GM18951 (cell line): ENCODE measurements at regions not wholly inside any gene's neighbourhood (a gene's known extent, or its start where the extent isn't known, plus 50 kb on each side); places are given as distances from the start of the nearest gene placed in this dataset.

ENCODE experiments used
- POLR2A ChIP-seq: IDR thresholded peaks from 4 replicates; pipeline ENCODE4 v1.6.1; 2011; ENCODE audit warnings: mild to moderate bottlenecking; ENCODE audit not compliant: insufficient read length, insufficient read depth; ENCODE audit errors: extremely low read depth
- in situ Hi-C: fragments of 300-500 bp; cut with MboI; formaldehyde crosslinking; loops from one replicate; pipeline ENCODE4 v1.12.0; 2022; ENCODE audit warnings: low sequenced_read_pairs, mixed read lengths, inconsistent platforms; ENCODE audit not compliant: unreplicated experiment

- TF ChIP-seq POLR2A = no peak
- in situ Hi-C loops = no loop called here
Measured at GRCh38 chr12:13602172-13602571, 379.2 kb downstream of the GRIN2B start.

- no peak for TF ChIP-seq POLR2A
- in situ Hi-C loops = no loop called here
Measured at GRCh38 chr12:13599176-13599575, 382.2 kb downstream of the GRIN2B start.

- no peak for TF ChIP-seq POLR2A
- in situ Hi-C loops = no loop called here
Measured at GRCh38 chr12:13597837-13598236, 383.6 kb downstream of the GRIN2B start.

GRCh38 chr12:13597166-13597565 lies 384.2 kb downstream of the GRIN2B start:
- in situ Hi-C loops = no loop called here
- TF ChIP-seq POLR2A = no peak

GRCh38 chr12:13596714-13597113 lies 384.7 kb downstream of the GRIN2B start:
- no peak for TF ChIP-seq POLR2A
- in situ Hi-C loops = no loop called here

GRCh38 chr12:13595536-13596443 lies 385.6 kb downstream of the GRIN2B start:
- in situ Hi-C loops = no loop called here

GRCh38 chr12:13594731-13595514 lies 386.5 kb downstream of the GRIN2B start:
- in situ Hi-C loops = no loop called here
- no peak for TF ChIP-seq POLR2A

More at GRCh38 chr12:13595536-13596443, 385.6 kb downstream of the GRIN2B start:
- no peak for TF ChIP-seq POLR2A

GRCh38 chr12:13592063-13592942 lies 389.1 kb downstream of the GRIN2B start:
- in situ Hi-C loops = no loop called here
- no peak for TF ChIP-seq POLR2A

GRCh38 chr12:13591488-13591887 lies 389.9 kb downstream of the GRIN2B start:
- in situ Hi-C loops = no loop called here
- TF ChIP-seq POLR2A = no peak

- TF ChIP-seq POLR2A = no peak
- in situ Hi-C loops = no loop called here
Measured at GRCh38 chr12:13591059-13591458, 390.3 kb downstream of the GRIN2B start.

- in situ Hi-C loops = no loop called here
Measured at GRCh38 chr12:13588574-13588973, 392.0 kb downstream of the EMP1 start.

GRCh38 chr12:13587721-13588390 lies 391.3 kb downstream of the EMP1 start:
- in situ Hi-C loops = no loop called here
- TF ChIP-seq POLR2A = no peak

More at GRCh38 chr12:13588574-13588973, 392.0 kb downstream of the EMP1 start:
- TF ChIP-seq POLR2A = no peak
